HG03558 (cell line): ENCODE measurements at regions not wholly inside any gene's neighbourhood (a gene's known extent, or its start where the extent isn't known, plus 50 kb on each side); places are given as distances from the start of the nearest gene placed in this dataset.

Experiments used
- ATAC-seq: cut with Tn5 transposase; IDR thresholded peaks from one replicate; pipeline ENCODE4 v1.9.1; 2021; ENCODE audit warnings: moderate number of reproducible peaks; ENCODE audit not compliant: unreplicated experiment; ENCODE audit errors: extremely low read depth

- ATAC-seq: no peak
These were observed 184.5 kb upstream of the CWC22 start for GRCh38 chr2:180191432-180192124.

DNA sequence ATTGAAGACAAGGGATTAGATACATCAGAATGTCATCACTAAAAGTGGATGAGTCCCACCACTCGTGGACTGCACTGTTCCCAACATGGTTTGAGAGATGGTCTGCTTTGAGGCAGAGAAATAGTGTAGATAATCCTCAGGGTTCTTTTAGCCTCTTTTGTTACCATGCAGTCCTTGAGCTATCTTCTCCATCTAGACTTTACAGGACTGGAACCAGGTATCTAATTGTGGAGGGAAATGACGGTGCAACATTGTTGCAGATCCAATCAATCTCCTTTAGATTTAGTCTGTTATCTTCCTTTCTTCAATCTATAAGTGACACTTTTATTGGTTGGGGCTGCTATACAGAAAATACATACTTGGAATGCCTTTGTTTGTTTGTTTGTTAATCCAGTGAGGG lies 183.8 kb upstream of the CWC22 start:
- ATAC-seq: no peak

DNA sequence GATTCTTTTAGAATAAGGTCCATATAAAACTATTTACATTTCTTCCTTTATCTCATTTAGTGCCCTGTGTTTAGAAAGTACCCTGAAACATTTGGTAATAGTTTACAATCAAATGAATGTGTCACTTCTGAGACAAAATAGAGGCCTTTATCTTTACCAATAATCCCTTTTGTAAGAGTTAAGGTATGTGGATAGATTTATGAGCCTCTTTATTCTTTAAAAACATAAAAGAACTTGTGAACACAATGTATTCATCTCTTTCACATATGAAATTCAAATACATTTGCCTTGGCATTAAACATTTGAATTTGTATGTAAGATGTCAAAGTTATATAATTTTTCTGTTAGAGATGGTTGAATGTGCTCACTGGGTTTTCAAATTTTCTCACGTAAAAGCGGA lies 180.5 kb upstream of the CWC22 start:
- no peak for ATAC-seq

DNA sequence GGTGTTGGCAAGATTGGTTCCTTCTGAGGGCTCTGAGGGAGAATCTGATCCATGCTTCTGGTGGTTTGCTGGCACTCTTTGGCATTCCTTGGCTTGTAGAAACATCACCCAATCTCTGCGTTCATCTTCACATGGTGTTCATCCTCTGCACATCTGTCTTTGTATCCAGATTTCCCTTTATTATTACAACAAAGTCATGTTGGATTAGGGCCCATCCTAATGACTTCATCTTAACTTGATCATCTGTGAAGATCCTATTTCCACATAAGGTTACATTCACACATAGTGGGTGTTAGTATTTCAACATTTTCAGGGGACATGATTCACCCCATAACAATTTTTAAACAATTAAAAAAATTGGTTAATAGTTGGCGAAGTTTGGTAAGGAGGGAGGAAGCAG lies 177.4 kb upstream of the CWC22 start:
- no peak for ATAC-seq

DNA sequence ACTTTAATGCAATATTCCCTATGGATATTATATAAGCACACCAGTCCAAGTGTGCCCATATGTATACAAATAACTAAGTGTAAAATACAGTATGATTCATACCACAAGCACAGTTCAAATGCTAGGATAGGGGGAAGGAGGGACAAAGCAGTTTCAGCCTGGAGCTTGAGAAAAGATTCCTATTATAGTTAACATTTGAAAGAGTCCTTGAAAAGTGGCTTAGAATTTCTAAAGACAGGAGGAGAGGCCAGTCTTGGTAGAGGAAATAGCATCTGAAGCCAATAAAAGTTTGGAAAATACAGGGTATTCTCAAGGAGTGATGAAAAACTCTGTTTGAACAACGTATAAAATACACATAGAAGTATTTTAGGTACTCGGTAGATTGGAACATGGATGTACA lies 173.4 kb upstream of the CWC22 start:
- ATAC-seq: no peak

GRCh38 chr2:180177534-180177933 lies 170.4 kb upstream of the CWC22 start:
- ATAC-seq: no peak

- no peak for ATAC-seq
These were observed 168.6 kb upstream of the CWC22 start for GRCh38 chr2:180175736-180176135.

DNA sequence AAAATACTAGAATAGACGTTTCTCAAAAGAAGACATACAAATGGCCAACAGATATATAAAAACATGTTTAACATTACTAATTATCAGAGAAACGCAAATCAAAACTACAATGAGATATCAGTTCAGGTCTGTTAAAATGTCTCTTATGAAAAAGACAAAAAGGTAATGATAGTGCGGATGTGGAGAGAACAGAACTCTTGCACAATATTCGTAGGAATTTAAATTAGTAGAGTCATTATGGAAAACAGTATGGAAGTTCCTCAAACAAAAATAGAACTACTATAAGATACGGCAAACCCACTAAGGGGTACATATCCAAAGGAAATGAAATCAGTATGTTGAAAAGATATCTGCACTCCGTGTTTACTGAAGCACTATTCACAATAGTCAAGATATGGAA lies 167.5 kb upstream of the CWC22 start:
- ATAC-seq: no peak

DNA sequence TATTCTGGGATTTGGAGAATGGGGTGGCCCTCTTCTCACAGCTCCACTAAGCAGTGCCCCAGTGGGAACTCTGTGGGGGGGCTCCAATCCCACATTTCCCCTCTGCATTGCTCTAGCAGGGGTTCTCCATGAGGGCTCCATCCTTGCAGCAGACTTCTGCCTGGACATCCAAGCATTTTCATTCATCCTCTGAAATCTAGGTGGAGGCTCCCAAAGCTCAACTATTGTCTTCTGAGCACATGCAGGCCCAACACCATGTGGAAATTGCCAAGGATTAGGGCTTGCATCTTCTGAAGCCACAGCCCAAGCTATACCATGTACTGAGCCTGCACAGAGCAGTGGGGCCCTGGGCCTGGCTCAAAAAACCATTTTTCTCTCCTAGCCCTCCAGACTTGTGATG lies 162.4 kb upstream of the CWC22 start:
- ATAC-seq: no peak

GRCh38 chr2:180161415-180161814 lies 154.3 kb upstream of the CWC22 start:
- no peak for ATAC-seq

DNA sequence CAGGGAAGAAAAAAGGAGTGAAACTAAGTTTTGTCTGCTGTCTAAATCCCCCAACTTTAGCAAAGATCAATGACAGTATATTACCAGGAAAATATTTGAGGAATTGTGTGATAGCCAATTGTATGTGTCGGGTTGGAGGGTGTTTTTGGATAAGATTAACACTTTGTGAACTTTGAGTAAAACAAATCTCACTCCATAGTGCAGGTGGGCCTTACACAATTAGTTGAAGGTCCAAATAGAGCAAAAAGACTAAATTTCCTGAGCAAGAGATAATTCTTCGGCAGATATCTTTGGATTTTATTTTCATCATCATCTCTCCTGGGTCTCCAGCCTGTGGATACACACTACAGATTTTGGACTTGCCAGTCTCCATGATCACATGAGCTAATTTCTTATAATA lies 152.8 kb upstream of the CWC22 start:
- ATAC-seq: no peak

- no peak for ATAC-seq
These were observed 151.9 kb upstream of the CWC22 start for GRCh38 chr2:180158961-180159360.

DNA sequence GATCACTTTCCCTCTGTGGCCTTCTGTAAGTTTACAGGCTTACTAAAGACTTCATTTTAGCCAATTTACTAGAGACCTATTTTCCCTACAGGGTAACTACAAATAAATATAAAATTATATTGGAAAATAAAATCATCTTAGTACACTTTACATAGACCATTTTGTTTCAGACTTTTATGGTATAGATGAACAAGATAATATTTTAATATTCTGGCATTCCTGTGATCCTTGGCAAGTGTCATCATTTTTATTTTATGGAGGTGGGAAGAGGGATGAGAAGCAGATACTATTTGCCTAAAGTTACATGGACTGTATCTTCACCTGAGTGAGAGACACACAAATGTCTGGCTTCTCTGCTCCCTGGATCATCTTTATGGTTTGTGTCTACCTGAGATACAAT lies 149.6 kb upstream of the CWC22 start:
- ATAC-seq: no peak

DNA sequence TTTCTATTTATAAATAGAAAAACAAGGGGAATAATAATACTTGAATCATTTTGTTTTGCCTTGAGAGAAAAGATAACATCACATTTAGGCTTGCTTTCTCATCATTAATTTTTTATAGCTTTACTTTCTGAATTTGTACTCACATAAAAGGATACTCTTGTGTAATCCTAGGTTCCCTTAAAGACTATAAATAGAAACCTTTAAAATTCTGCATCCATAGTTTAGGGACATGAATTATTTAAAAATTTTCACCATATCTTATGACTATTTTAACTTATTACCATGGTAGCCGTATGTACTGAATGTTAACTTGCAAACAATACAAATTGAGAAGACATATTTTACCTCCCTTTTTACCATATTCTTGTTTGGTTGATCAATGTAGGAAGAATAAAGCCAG lies 143.5 kb upstream of the CWC22 start:
- no peak for ATAC-seq

DNA sequence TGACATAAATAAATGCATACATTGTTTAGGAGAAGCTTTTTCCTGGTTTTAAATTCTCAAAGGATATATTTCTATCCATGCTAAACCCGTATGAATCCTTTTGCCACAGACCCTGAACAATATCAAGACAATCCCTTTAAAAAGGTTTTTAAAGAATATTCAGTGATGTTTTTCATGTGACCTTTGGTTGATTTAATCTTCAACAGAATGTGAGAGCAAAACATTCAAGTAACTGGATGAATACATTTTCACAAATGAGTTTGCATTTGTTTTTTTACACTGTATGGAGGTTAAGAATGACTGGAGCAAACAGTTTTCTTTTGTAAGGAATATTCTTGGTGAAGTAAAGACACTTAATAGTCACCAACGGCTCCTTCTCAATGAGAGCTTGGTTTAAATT lies 139.4 kb upstream of the CWC22 start:
- no peak for ATAC-seq

- no peak for ATAC-seq
These were observed 139.0 kb upstream of the CWC22 start for GRCh38 chr2:180146114-180146513.

DNA sequence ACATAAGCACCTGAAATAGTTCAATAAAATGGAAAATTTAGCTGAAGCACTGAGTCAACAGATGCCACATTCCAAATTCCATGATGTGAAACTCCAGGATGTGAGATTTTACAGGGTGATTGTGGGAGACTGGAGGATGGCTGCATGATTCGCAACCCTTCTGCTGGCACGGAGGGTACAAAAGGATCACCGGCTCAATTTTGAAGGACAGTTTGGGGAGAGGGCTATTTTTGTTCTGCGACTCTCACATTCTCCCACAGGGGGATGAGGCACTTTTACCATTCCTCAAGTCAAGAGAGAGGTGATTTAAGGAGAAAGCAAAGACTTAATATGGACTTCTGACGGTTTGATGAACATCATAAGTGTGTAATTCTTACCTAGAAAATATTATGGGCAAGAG lies 138.1 kb upstream of the CWC22 start:
- ATAC-seq: no peak

DNA sequence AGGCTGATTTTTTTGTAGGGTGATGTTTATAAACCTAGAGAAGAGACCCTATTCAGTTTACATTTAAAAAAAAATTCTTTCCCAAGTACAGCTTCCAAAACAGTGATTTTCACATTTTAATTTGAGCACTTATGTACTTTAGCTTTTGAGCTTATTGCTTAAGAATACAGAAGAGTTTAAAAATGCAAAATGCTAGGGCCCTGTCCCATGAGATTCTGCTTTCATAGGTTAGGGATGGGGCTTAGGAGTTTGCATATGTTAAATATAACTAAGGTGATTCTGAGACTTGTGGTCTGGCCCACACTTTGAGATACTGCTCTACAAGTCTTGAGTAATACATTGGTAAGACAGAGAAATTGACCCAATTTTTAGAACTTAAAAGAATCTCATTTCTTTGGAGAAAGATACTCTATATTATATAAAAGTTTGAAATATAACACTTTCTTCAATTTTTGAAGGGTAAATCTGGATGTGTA lies 137.3 kb upstream of the CWC22 start:
- no peak for ATAC-seq

- ATAC-seq: no peak
These were observed 136.7 kb upstream of the CWC22 start for GRCh38 chr2:180143633-180144337.

DNA sequence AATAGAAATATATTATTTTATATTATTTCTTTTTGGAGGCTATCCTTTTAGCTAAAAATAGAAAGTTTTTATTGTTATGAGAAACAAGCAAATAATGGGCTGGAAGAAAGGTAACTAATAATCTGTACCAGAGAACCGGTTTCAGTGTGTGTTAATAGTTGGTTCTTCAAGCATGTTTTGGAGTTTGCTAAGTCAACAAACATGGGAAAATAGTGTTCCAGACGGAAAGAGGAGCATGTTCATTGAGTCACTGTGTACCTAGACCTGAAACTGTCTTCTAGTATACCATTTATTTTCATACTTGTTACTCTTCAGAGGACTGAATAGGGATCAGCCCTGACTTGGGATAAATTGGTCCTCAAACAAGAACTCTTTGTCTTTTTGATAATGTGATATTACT lies 134.5 kb upstream of the CWC22 start:
- ATAC-seq: no peak

GRCh38 chr2:180133736-180134135 lies 126.6 kb upstream of the CWC22 start:
- ATAC-seq: no peak

DNA sequence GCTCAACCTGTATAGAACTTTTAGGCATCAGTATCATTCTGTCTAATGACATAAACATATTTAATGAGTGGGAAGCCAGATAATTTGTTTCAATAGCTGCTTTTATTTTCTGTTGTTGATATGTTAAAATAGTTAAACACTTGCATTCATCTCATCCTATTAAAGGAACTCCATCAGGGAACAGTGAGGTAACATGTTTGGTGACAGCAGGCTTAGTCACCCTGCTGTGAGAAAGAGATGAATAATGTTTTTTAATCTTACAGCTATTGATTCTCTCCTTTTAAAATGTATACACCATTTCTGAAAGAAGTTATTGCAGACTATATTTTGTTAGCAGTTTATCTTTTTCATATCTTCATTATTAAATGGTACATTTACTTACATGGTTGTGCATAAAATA lies 123.3 kb upstream of the CWC22 start:
- ATAC-seq: no peak
